Fibroblast of lung (primary cell): ENCODE measurements at regions not wholly inside any gene's neighbourhood (a gene's known extent, or its start where the extent isn't known, plus 50 kb on each side); places are given as distances from the start of the nearest gene placed in this dataset.

Experiments used
- CTCF ChIP-seq, 2 donors: IDR thresholded peaks in 1 of 2; conservative IDR thresholded peaks in 1 of 2; 1 replicate in 1 of 2; 2 replicates in 1 of 2; pipeline ENCODE4 v1.5.1; 2011 to 2012; ENCODE audit warnings: low read length in 2 of 2, control low read depth in 1 of 2, inconsistent platforms in 1 of 2, low read depth in 1 of 2, mild to moderate bottlenecking in 1 of 2
- EZH2 ChIP-seq: IDR thresholded peaks from 2 replicates; pipeline ENCODE4 v1.5.1; 2012; ENCODE audit warnings: low read length, control low read depth, mild to moderate bottlenecking; ENCODE audit errors: missing control alignments

GRCh38 chr3:127411083-127411727, 123.4 kb upstream of the PRR20G start:
- TF ChIP-seq EZH2 (no peak), CTCF (conservative IDR thresholded peaks at IDR 0.05 in 1 of 2, IDR thresholded peaks at IDR 0.05 in 1 of 2; ENCODE audit: low read depth in 1 of 2, low read length in 2 of 2) (no peak)
